ENCODE measurements at regions not wholly inside any gene's neighbourhood (a gene's known extent, or its start where the extent isn't known, plus 50 kb on each side); places are given as distances from the start of the nearest gene placed in this dataset.

DNA sequence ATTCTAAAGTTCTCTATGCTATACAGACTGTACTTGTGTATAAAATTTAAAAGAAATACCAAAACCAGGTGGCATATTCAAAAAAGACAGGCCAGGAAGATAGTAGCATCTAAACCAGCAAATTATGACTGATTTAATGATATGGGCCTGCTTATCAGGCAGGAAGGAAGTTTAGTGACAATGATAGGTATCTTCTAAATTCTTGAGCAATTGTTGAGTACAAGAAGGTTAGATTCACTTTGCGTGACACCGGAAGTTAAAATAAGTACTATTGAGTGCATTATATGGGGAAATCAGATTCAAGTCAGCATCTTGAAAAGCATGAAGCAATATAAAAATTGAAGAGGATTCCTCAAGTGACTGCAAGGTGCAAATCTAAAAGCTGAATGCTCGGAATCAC is 186.8 kb upstream of the RGS18 start:
- dilution Hi-C loops (cut with MboI; ENCODE audit: extremely low pct_ligation_motif_present, low sequenced_read_pairs), result no loop called here
- FAIRE-seq, result no peak

DNA sequence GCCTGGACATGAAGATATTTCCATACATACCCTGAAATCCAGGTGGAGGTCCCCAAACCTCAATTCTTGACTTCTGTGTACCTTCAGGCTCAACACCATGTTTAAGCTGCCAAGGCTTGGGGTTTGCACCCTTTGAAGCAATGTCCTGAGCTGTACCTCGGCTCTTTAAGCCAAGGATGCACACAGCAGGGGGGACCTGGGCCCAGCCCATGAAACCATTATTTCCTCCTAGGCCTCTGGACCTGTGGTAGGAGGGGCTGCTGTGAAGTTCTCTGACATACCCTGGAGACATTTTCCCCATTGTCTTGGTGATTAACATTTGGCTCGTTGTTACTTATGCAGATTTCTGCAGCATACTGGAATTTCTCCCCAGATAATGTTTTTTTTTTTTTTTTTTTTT is 184.3 kb upstream of the RGS18 start:
- Histone ChIP-seq H3K4me3 (ENCODE audit: control insufficient read depth in 2 of 3, extremely low read depth in 1 of 3, insufficient read depth in 2 of 3, low read depth in 1 of 3, low read length in 3 of 3) (no peak overlapping the region), H3K9ac (ENCODE audit: control insufficient read depth, extremely low read depth, insufficient read depth, low read length) (no peak overlapping the region), H4K20me1 (ENCODE audit: control insufficient read depth, extremely low read depth, insufficient read depth, low read length) (no peaks in the 10 kb centered on the region), H3K4me1 (ENCODE audit: control insufficient read depth, extremely low read depth, insufficient read depth, low read length) (no peaks in the 10 kb centered on the region), H3K9me3 (ENCODE audit: control insufficient read depth, low read depth, low read length) (no peaks in the 10 kb centered on the region), H3K9me1 (ENCODE audit: control insufficient read depth, extremely low read depth, insufficient read depth, low read length) (no peaks in the 10 kb centered on the region), H3K27ac (ENCODE audit: control insufficient read depth, insufficient read depth, low read length) (no peak overlapping the region), H3K27me3 (ENCODE audit: control insufficient read depth, extremely low read depth, insufficient read depth, low read length) (no peaks in the 10 kb centered on the region), H3K36me3 (ENCODE audit: control insufficient read depth in 2 of 2, extremely low read depth in 1 of 2, insufficient read depth in 2 of 2, low read length in 2 of 2) (no peaks in the 10 kb centered on the region), H3K4me2 (ENCODE audit: control insufficient read depth, extremely low read depth, insufficient read depth, low read depth, low read length) (no peak overlapping the region), H2AFZ (ENCODE audit: control insufficient read depth, low read length) (no peak overlapping the region), H3K79me2 (ENCODE audit: control insufficient read depth, insufficient read depth, low read length) (no peaks in the 10 kb centered on the region)
- FAIRE-seq (no peak), DNase-seq (ENCODE audit: low read depth, low spot score) (no peak)
- TF ChIP-seq CTCF (optimal IDR thresholded peaks at IDR 0.05 in 1 of 3, IDR thresholded peaks at IDR 0.05 in 1 of 3, conservative IDR thresholded peaks at IDR 0.05 in 1 of 3; ENCODE audit: extremely low read depth in 1 of 3, insufficient read depth in 2 of 3, low read length in 3 of 3) (no peak), EZH2 (IDR thresholded peaks at IDR 0.05; ENCODE audit: low read length) (no peak)
- dilution Hi-C loops (cut with MboI; ENCODE audit: extremely low pct_ligation_motif_present, low sequenced_read_pairs), result no loop called here

More for the DNA sequence above, 186.8 kb upstream of the RGS18 start:
- H3K4me1 ChIP-seq (ENCODE audit: control insufficient read depth, extremely low read depth, insufficient read depth, low read length), result no peaks in the 10 kb centered on the region
- H3K9me3 ChIP-seq (ENCODE audit: control insufficient read depth, low read depth, low read length), result no peaks in the 10 kb centered on the region
- H2AFZ ChIP-seq (ENCODE audit: control insufficient read depth, low read length), result no peak overlapping the region
- no peaks in the 10 kb centered on the region for H3K27me3 ChIP-seq (ENCODE audit: control insufficient read depth, extremely low read depth, insufficient read depth, low read length)
- no peak overlapping the region for H3K4me3 ChIP-seq (ENCODE audit: control insufficient read depth in 2 of 3, extremely low read depth in 1 of 3, insufficient read depth in 2 of 3, low read depth in 1 of 3, low read length in 3 of 3)
- TF ChIP-seq CTCF (optimal IDR thresholded peaks at IDR 0.05 in 1 of 3, IDR thresholded peaks at IDR 0.05 in 1 of 3, conservative IDR thresholded peaks at IDR 0.05 in 1 of 3; ENCODE audit: extremely low read depth in 1 of 3, insufficient read depth in 2 of 3, low read length in 3 of 3) (no peak), EZH2 (IDR thresholded peaks at IDR 0.05; ENCODE audit: low read length) (no peak)
- H3K79me2 ChIP-seq (ENCODE audit: control insufficient read depth, insufficient read depth, low read length), result no peaks in the 10 kb centered on the region
- H3K36me3 ChIP-seq (ENCODE audit: control insufficient read depth in 2 of 2, extremely low read depth in 1 of 2, insufficient read depth in 2 of 2, low read length in 2 of 2), result no peaks in the 10 kb centered on the region
- H3K9ac ChIP-seq (ENCODE audit: control insufficient read depth, extremely low read depth, insufficient read depth, low read length), result no peak overlapping the region
- H3K9me1 ChIP-seq (ENCODE audit: control insufficient read depth, extremely low read depth, insufficient read depth, low read length), result no peaks in the 10 kb centered on the region
- no peaks in the 10 kb centered on the region for H4K20me1 ChIP-seq (ENCODE audit: control insufficient read depth, extremely low read depth, insufficient read depth, low read length)
- no peak overlapping the region for H3K4me2 ChIP-seq (ENCODE audit: control insufficient read depth, extremely low read depth, insufficient read depth, low read depth, low read length)
- no peak overlapping the region for H3K27ac ChIP-seq (ENCODE audit: control insufficient read depth, insufficient read depth, low read length)
- DNase-seq (ENCODE audit: low read depth, low spot score), result no peak

All from keratinocyte (primary cell).